Type B pancreatic cell (in vitro differentiated cells): ENCODE measurements at regions not wholly inside any gene's neighbourhood (a gene's known extent, or its start where the extent isn't known, plus 50 kb on each side); places are given as distances from the start of the nearest gene placed in this dataset.

Source experiments
- DNase-seq: peaks from one replicate; pipeline ENCODE4 v3.0.0; 2021; ENCODE audit warnings: mixed read lengths; ENCODE audit not compliant: unreplicated experiment; ENCODE audit errors: extremely low spot score
- H3K27ac Mint-ChIP-seq: 2 replicates; pipeline ENCODE4 v1.8.0; 2021; ENCODE audit warnings: mild to moderate bottlenecking, mixed read lengths
- H3K27me3 Mint-ChIP-seq: 2 replicates; pipeline ENCODE4 v1.8.0; 2021; ENCODE audit warnings: mixed read lengths
- H3K36me3 Mint-ChIP-seq: 2 replicates; pipeline ENCODE4 v1.8.0; 2021; ENCODE audit warnings: mixed read lengths
- H3K4me1 Mint-ChIP-seq: one replicate; pipeline ENCODE4 v1.8.0; 2021; ENCODE audit warnings: mixed read lengths; ENCODE audit not compliant: unreplicated experiment
- H3K4me3 Mint-ChIP-seq: 2 replicates; pipeline ENCODE4 v1.8.0; 2021; ENCODE audit warnings: mild to moderate bottlenecking, mixed read lengths
- H3K9me3 Mint-ChIP-seq: 2 replicates; pipeline ENCODE4 v1.8.0; 2021; ENCODE audit warnings: mixed read lengths
- TF ChIP-seq, protein P1 (sequence below): fragments of 200-600 bp; sonication (generic); conservative IDR thresholded peaks from 2 replicates; pipeline ENCODE4 v1.5.0; 2021; ENCODE audit warnings: antibody characterized with exemption, mild to moderate bottlenecking

- Mint-ChIP-seq H3K9me3 (no peaks in the 10 kb centered on the region), H3K27ac (peak overlapping the region; percentile 49), H3K4me1 (peaks cover 23% of the 10 kb centered on the region), H3K4me3 (no peak overlapping the region), H3K36me3 (no peaks in the 10 kb centered on the region), H3K27me3 (peaks cover 32% of the 10 kb centered on the region)
- TF ChIP-seq, protein P1, sequence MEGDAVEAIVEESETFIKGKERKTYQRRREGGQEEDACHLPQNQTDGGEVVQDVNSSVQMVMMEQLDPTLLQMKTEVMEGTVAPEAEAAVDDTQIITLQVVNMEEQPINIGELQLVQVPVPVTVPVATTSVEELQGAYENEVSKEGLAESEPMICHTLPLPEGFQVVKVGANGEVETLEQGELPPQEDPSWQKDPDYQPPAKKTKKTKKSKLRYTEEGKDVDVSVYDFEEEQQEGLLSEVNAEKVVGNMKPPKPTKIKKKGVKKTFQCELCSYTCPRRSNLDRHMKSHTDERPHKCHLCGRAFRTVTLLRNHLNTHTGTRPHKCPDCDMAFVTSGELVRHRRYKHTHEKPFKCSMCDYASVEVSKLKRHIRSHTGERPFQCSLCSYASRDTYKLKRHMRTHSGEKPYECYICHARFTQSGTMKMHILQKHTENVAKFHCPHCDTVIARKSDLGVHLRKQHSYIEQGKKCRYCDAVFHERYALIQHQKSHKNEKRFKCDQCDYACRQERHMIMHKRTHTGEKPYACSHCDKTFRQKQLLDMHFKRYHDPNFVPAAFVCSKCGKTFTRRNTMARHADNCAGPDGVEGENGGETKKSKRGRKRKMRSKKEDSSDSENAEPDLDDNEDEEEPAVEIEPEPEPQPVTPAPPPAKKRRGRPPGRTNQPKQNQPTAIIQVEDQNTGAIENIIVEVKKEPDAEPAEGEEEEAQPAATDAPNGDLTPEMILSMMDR = no peak
- no peak for DNase-seq
These were observed 188.9 kb upstream of the ATP10A start for GRCh38 chr15:26051761-26052675.

GRCh38 chr15:26050984-26051383 is 187.9 kb upstream of the ATP10A start:
- Mint-ChIP-seq H3K9me3 (no peaks in the 10 kb centered on the region), H3K4me3 (no peak overlapping the region), H3K36me3 (no peaks in the 10 kb centered on the region)

GRCh38 chr15:26049900-26050657 is 187.0 kb upstream of the ATP10A start:
- no peaks in the 10 kb centered on the region for H3K36me3 Mint-ChIP-seq
- TF ChIP-seq, protein P1 = no peak
- H3K27me3 Mint-ChIP-seq = peaks cover 36% of the 10 kb centered on the region
- H3K27ac Mint-ChIP-seq = no peak overlapping the region
- no peaks in the 10 kb centered on the region for H3K9me3 Mint-ChIP-seq
- H3K4me1 Mint-ChIP-seq = peaks cover 23% of the 10 kb centered on the region
- no peak for DNase-seq
- no peak overlapping the region for H3K4me3 Mint-ChIP-seq

More at GRCh38 chr15:26050984-26051383, 187.9 kb upstream of the ATP10A start:
- no peak overlapping the region for H3K27ac Mint-ChIP-seq
- DNase-seq = no peak
- H3K4me1 Mint-ChIP-seq = peaks cover 23% of the 10 kb centered on the region
- peaks cover 39% of the 10 kb centered on the region for H3K27me3 Mint-ChIP-seq
- TF ChIP-seq, protein P1 = no peak

- Mint-ChIP-seq H3K4me3 (no peak overlapping the region), H3K27ac (no peak overlapping the region), H3K4me1 (peaks cover 23% of the 10 kb centered on the region), H3K36me3 (no peaks in the 10 kb centered on the region), H3K27me3 (peaks cover 31% of the 10 kb centered on the region), H3K9me3 (no peaks in the 10 kb centered on the region)
- TF ChIP-seq, protein P1 = no peak
- no peak for DNase-seq
These were observed 185.5 kb upstream of the ATP10A start for GRCh38 chr15:26048669-26049068.

DNA sequence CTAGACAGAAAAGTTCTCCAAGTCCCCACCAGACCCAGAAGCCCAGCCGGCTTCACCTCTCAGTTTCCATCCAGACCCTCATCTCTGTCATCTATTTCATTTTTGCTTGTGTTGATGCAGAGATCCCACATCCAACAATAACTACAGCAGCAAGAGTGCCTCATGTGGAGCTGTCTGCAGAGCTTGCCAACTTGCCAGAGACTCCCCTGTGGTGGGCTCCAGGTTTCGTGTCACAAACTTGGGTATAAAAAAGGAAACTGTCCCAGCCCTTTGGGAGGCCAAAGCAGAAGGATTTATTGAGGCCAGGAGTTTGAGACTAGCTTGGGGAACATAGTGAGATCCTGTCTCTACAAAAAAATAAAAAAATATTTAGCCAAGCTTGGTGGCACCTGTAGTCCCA is 182.4 kb upstream of the ATP10A start:
- TF ChIP-seq, protein P1 = no peak
- Mint-ChIP-seq H3K9me3 (peaks cover 4% of the 10 kb centered on the region), H3K36me3 (no peaks in the 10 kb centered on the region), H3K27ac (no peak overlapping the region), H3K4me3 (no peak overlapping the region), H3K4me1 (peaks cover 9% of the 10 kb centered on the region), H3K27me3 (peaks cover 32% of the 10 kb centered on the region)
- DNase-seq = no peak
